HepG2 (cell line): ENCODE measurements at regions not wholly inside any gene's neighbourhood (a gene's known extent, or its start where the extent isn't known, plus 50 kb on each side); places are given as distances from the start of the nearest gene placed in this dataset.

ENCODE experiments used
- ATAC-seq: fragments of 200-7000 bp; cut with Tn5 transposase; 3 replicates; pipeline ENCODE4 v1.9.1; 2020; ENCODE audit warnings: mild to moderate bottlenecking, moderate library complexity
- BruUV-seq: library from RNA; stranded (reverse); fragments of 400-500 nt; replicated peaks from 2 replicates; lab custom pipeline; 2021; lab: Mats Ljungman, UMichigan
- CTCF ChIA-PET: fragments of 300-600 bp; formaldehyde crosslinking; extraction: SDS; loops from one replicate; lab custom pipeline; 2021; ENCODE audit warnings: low total read pairs, inconsistent platforms, low intra/inter-chr PET ratio; lab: Yijun Ruan, JAX
- POLR2A ChIA-PET: fragments of 350-600 bp; sonication (Branson Sonifier 250); formaldehyde crosslinking; loops from one replicate; lab custom pipeline; 2020; ENCODE audit warnings: antibody characterized with exemption, inconsistent platforms; lab: Yijun Ruan, JAX
- DNase-seq: peaks from one replicate; pipeline ENCODE4 v3.0.0-alpha.2; 2015; ENCODE audit warnings: low spot score
- FAIRE-seq: peaks from 3 replicates; lab custom pipeline; 2011; peaks lifted over from hg19 to GRCh38; lab: Jason Lieb, UNC
- H2AFZ ChIP-seq: one replicate; pipeline ENCODE4 v1.6.1; 2011; ENCODE audit warnings: low read length, inconsistent platforms
- H3K27ac ChIP-seq: fragments of 300-600 bp; 3 replicates; pipeline ENCODE4 v1.8.0; 2011; ENCODE audit warnings: mixed run types, mild to moderate bottlenecking, mixed read lengths, low read length, inconsistent platforms; ENCODE audit not compliant: insufficient read depth; ENCODE audit errors: extremely low read length
- H3K27me3 ChIP-seq, 2 experiments: fragments of 200-600 bp in 1 of 2; 2 replicates in 1 of 2; 3 replicates in 1 of 2; pipeline versions ENCODE4 v1.6.0 to v1.8.0; 2011; ENCODE audit warnings: low read length in 2 of 2, mild to moderate bottlenecking in 2 of 2, moderate library complexity in 2 of 2, inconsistent platforms in 1 of 2; ENCODE audit not compliant: insufficient read depth in 2 of 2, control insufficient read depth in 1 of 2
- H3K36me3 ChIP-seq, 2 experiments: fragments of 200-600 bp in 1 of 2; replicated peaks in 1 of 2; 2 replicates in 1 of 2; 3 replicates in 1 of 2; pipeline versions ENCODE4 v1.5.1 to v1.8.0; 2011; ENCODE audit warnings: low read length in 2 of 2, inconsistent platforms in 1 of 2; ENCODE audit not compliant: insufficient read depth in 2 of 2, control insufficient read depth in 1 of 2
- H3K4me1 ChIP-seq: 2 replicates; pipeline ENCODE4 v1.5.1; 2012; ENCODE audit warnings: low read length, inconsistent platforms; ENCODE audit not compliant: insufficient read depth
- H3K4me2 ChIP-seq: 2 replicates; pipeline ENCODE4 v1.6.0; 2011; ENCODE audit warnings: low read depth, low read length, inconsistent platforms
- H3K4me3 ChIP-seq, 3 experiments: fragments of 200-600 bp in 1 of 3; sonication (generic), shearing (Covaris generic) in 1 of 3; replicated peaks in 1 of 3; 2 replicates each; pipeline ENCODE4 v1.5.1; 2011 to 2016; ENCODE audit warnings: low read length in 3 of 3, inconsistent platforms in 2 of 3, low read depth in 2 of 3, mild to moderate bottlenecking in 2 of 3, control low read depth in 1 of 3, mixed read lengths in 1 of 3; ENCODE audit not compliant: insufficient read depth in 1 of 3
- H3K79me2 ChIP-seq: one replicate; pipeline ENCODE4 v1.6.1; 2011; ENCODE audit warnings: low read length, inconsistent platforms; ENCODE audit not compliant: insufficient read depth
- H3K9ac ChIP-seq: 2 replicates; pipeline ENCODE4 v1.6.0; 2011; ENCODE audit warnings: mild to moderate bottlenecking, low read depth, low read length, inconsistent platforms; ENCODE audit not compliant: insufficient read depth
- H3K9me3 ChIP-seq: 2 replicates; pipeline ENCODE4 v1.5.1; 2012; ENCODE audit warnings: mild to moderate bottlenecking, low read length
- H4K20me1 ChIP-seq: 2 replicates; pipeline ENCODE4 v1.6.0; 2011; ENCODE audit warnings: inconsistent platforms, mild to moderate bottlenecking, low read length, moderate library complexity; ENCODE audit not compliant: insufficient read depth
- ATF7 ChIP-seq, 2 experiments: fragments of 450-650 bp in 1 of 2; sonication (generic) in 1 of 2; formaldehyde crosslinking in 1 of 2; IDR thresholded peaks; 2 replicates each; pipeline versions ENCODE4 v1.4.0 to v1.6.1; 2016 to 2020; ENCODE audit warnings: antibody characterized with exemption in 1 of 2, mild to moderate bottlenecking in 1 of 2, missing genetic modification reagents in 1 of 2
- MAFG ChIP-seq: sonication (generic); formaldehyde crosslinking; IDR thresholded peaks from 2 replicates; pipeline ENCODE4 v1.5.1; 2020; ENCODE audit warnings: mild to moderate bottlenecking, missing genetic modification reagents
- PAX8 ChIP-seq: sonication (generic); formaldehyde crosslinking; IDR thresholded peaks from 2 replicates; pipeline ENCODE4 v1.8.0; 2022; ENCODE audit warnings: mild to moderate bottlenecking, missing genetic modification reagents, borderline replicate concordance
- RBM22 ChIP-seq: fragments of 200-400 bp; formaldehyde crosslinking; optimal IDR thresholded peaks from 2 replicates; pipeline ENCODE3; 2017; ENCODE audit warnings: mild to moderate bottlenecking, low read length, moderate library complexity
- REPIN1 ChIP-seq: sonication (generic); formaldehyde crosslinking; IDR thresholded peaks from 2 replicates; pipeline ENCODE4 v1.8.0; 2022; ENCODE audit warnings: missing genetic modification reagents, low read depth, mild to moderate bottlenecking, borderline replicate concordance
- SAP130 ChIP-seq: IDR thresholded peaks from 2 replicates; pipeline ENCODE4 v1.6.1; 2016; ENCODE audit warnings: low read depth
- SUZ12 ChIP-seq: fragments of 150-350 bp; IDR thresholded peaks from 2 replicates; pipeline ENCODE4 v1.6.1; 2014; ENCODE audit warnings: low read depth, low read length
- UBTF ChIP-seq: sonication (generic); formaldehyde crosslinking; IDR thresholded peaks from 2 replicates; pipeline ENCODE4 v1.4.0; 2020; ENCODE audit warnings: mild to moderate bottlenecking, missing genetic modification reagents
- ZFY ChIP-seq: sonication (generic); formaldehyde crosslinking; IDR thresholded peaks from 2 replicates; pipeline ENCODE4 v1.4.0; 2020; ENCODE audit warnings: missing genetic modification reagents
- ZMAT3 ChIP-seq: sonication (generic); formaldehyde crosslinking; conservative IDR thresholded peaks from 2 replicates; pipeline ENCODE4 v1.7.0; 2021; ENCODE audit warnings: missing genetic modification reagents
- ZNF121 ChIP-seq: sonication (generic); formaldehyde crosslinking; IDR thresholded peaks from 2 replicates; pipeline ENCODE4 v1.5.0; 2020; ENCODE audit warnings: mild to moderate bottlenecking, missing genetic modification reagents
- WGBS: methylation state at CpG from one replicate; pipeline ENCODE4 v1.1.6; 2017; ENCODE audit warnings: low lambda C conversion rate; 5-methylcytosine and 5-hydroxymethylcytosine counted together
- in situ Hi-C: cut with HindIII; loops from 2 replicates; pipeline ENCODE4 v1.10.0; 2017; ENCODE audit warnings: low pct_unique_long_range_greater_than_20kb; ENCODE audit not compliant: extremely low pct_ligation_motif_present
- intact Hi-C: fragments of 100-400 bp; cut with micrococcal nuclease; formaldehyde crosslinking; loops from one replicate; pipeline ENCODE4 v1.10.0; 2022; ENCODE audit not compliant: unreplicated experiment

- no peak for TF ChIP-seq ZNF121 (CRISPR knock-in tag)
Measured at GRCh38 chr11:95557376-95557775, 232.2 kb downstream of the FAM76B start (continued).

DNA sequence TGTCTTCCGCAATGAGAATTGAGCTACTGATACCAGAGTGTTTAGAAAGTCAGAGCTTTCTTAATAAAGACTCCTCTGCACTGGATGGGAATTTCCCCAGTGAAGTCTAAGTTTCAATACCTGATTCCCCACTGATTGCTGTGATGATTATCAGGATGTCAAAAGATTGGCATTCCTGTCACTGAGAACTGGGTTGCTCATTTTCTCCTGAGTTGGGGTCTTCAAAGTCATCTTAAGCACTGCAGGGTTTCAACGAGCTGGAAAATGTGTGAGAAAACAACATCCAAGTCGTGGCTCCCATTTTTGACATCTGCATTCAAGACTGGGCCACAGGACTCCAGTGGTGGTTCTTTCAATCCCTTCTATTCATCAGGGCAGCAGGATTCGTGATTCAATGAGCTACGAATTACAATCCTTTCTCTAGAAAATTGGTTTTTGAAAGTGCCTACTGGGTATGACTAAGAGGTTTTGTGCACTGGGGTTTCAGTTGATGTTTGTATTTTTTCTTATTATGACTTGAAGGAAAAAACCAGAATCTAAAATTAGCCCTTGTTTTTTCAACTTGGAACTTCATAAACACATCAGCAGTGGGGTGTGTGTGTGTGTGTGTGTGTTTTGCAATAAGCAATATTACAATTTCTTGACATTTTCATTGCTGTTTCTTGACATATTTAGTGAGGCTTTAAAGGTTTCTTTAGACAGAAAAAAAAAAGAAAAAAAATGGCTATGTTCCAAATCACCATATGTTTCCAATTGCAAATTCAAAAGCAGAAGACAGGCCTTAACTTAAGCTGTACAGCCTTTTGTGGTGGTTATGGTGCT, 233.0 kb downstream of the FAM76B start:
- FAIRE-seq: no peak
- WGBS: 20% methylated on average over 5 of the region's 5 CpGs

More for the DNA sequence above, 233.0 kb downstream of the FAM76B start:
- in situ Hi-C loops (no loop called here), intact Hi-C loops (no loop called here)
- H3K9me3 ChIP-seq: no peaks in the 10 kb centered on the region
- no peaks in the 10 kb centered on the region for H3K27me3 ChIP-seq
- no TSS peak for BruUV-seq
- ChIA-PET CTCF (no interaction called here), POLR2A (no interaction called here)
- H3K36me3 ChIP-seq: no peaks in the 10 kb centered on the region
- TF ChIP-seq ATF7 (IDR thresholded peaks at IDR 0.05): no peak
- TF ChIP-seq ATF7 (CRISPR knock-in tag; IDR thresholded peaks at IDR 0.05): no peak
- TF ChIP-seq PAX8 (CRISPR knock-in tag): no peak
- TF ChIP-seq UBTF: no peak
- no peak for TF ChIP-seq SAP130
- no peak for TF ChIP-seq MAFG
- no peak for TF ChIP-seq RBM22
- no peak for TF ChIP-seq REPIN1
- TF ChIP-seq SUZ12: no peak
- no peak for TF ChIP-seq ZFY (CRISPR knock-in tag)
- TF ChIP-seq ZMAT3 (CRISPR knock-in tag): no peak
- H3K9ac ChIP-seq: no peak overlapping the region
- H3K79me2 ChIP-seq: no peaks in the 10 kb centered on the region
- H3K4me1 ChIP-seq: no peaks in the 10 kb centered on the region
- no peak overlapping the region for H3K4me2 ChIP-seq
- ATAC-seq (no peak), DNase-seq (no peak)
- H4K20me1 ChIP-seq: no peaks in the 10 kb centered on the region
- no peak overlapping the region for H3K4me3 ChIP-seq
- H3K27ac ChIP-seq: no peak overlapping the region
- H2AFZ ChIP-seq: no peak overlapping the region
